GM12878 (cell line): ENCODE measurements at regions not wholly inside any gene's neighbourhood (a gene's known extent, or its start where the extent isn't known, plus 50 kb on each side); places are given as distances from the start of the nearest gene placed in this dataset.

ENCODE experiments used
- ATAC-seq: fragments of 200-7000 bp; cut with Tn5 transposase; 3 replicates; pipeline ENCODE4 v1.9.1; 2020; ENCODE audit warnings: mild to moderate bottlenecking, moderate library complexity
- BruUV-seq: library from RNA; stranded (reverse); fragments of 400-500 nt; replicated peaks from 2 replicates; lab custom pipeline; 2021; lab: Mats Ljungman, UMichigan
- CTCF ChIA-PET: fragments of 300-600 bp; sonication (Branson Sonifier 250); formaldehyde crosslinking; extraction: SDS; loops from one replicate; lab custom pipeline; 2021; ENCODE audit warnings: inconsistent platforms; lab: Yijun Ruan, JAX
- POLR2A ChIA-PET: fragments of 350-600 bp; formaldehyde crosslinking; extraction: SDS; loops from one replicate; lab custom pipeline; 2021; ENCODE audit warnings: inconsistent platforms; lab: Charles Lee
- RAD21 ChIA-PET: fragments of 300-600 bp; sonication (Branson Sonifier 250); formaldehyde crosslinking; loops from one replicate; lab custom pipeline; 2023; ENCODE audit warnings: antibody characterized with exemption; ENCODE audit not compliant: unreplicated experiment; lab: Charles Lee
- SMC1A ChIA-PET: fragments of 300-600 bp; sonication (Branson Sonifier 250); formaldehyde crosslinking; loops from one replicate; lab custom pipeline; 2023; ENCODE audit not compliant: unreplicated experiment, uncharacterized antibody; lab: Charles Lee
- DNase-seq: peaks from one replicate; pipeline ENCODE4 v3.0.0-alpha.2; 2011; ENCODE audit warnings: low read depth, low spot score
- FAIRE-seq: peaks from 3 replicates; lab custom pipeline; 2011; peaks lifted over from hg19 to GRCh38; lab: Jason Lieb, UNC
- H2AFZ ChIP-seq: 2 replicates; pipeline ENCODE4 v1.6.0; 2011; ENCODE audit warnings: low read depth, low read length, control low read depth; ENCODE audit not compliant: control insufficient read depth
- H3K27ac ChIP-seq: 2 replicates; pipeline ENCODE4 v1.5.1; 2011; ENCODE audit warnings: control low read depth; ENCODE audit not compliant: control insufficient read depth, insufficient read depth
- H3K27me3 ChIP-seq, 2 experiments: replicated peaks in 1 of 2; 2 replicates each; pipeline versions ENCODE4 v1.6.0 to v1.6.1; 2011; ENCODE audit warnings: low read length in 1 of 2; ENCODE audit not compliant: control insufficient read depth in 2 of 2, insufficient read depth in 2 of 2
- H3K36me3 ChIP-seq, 2 experiments: 2 replicates each; pipeline ENCODE4 v1.5.1; 2011; ENCODE audit warnings: low read length in 1 of 2; ENCODE audit not compliant: control insufficient read depth in 2 of 2, insufficient read depth in 2 of 2
- H3K4me1 ChIP-seq: 2 replicates; pipeline ENCODE4 v1.6.1; 2011; ENCODE audit warnings: mild to moderate bottlenecking, low read length, moderate library complexity, mixed read lengths; ENCODE audit not compliant: control insufficient read depth, insufficient read depth
- H3K4me2 ChIP-seq: 2 replicates; pipeline ENCODE4 v1.6.0; 2011; ENCODE audit warnings: control low read depth; ENCODE audit not compliant: control insufficient read depth, insufficient read depth
- H3K4me3 ChIP-seq: fragments of 200-600 bp; sonication (generic); 2 replicates; pipeline ENCODE4 v1.5.1; 2016
- H3K79me2 ChIP-seq: 2 replicates; pipeline ENCODE4 v1.6.0; 2011; ENCODE audit warnings: low read length; ENCODE audit not compliant: control insufficient read depth, insufficient read depth
- H3K9ac ChIP-seq: 2 replicates; pipeline ENCODE4 v1.8.0; 2011; ENCODE audit warnings: low read length, control low read depth, mixed read lengths; ENCODE audit not compliant: control insufficient read depth, insufficient read depth
- H3K9me3 ChIP-seq: replicated peaks from 3 replicates; pipeline ENCODE4 v1.5.1; 2011; ENCODE audit warnings: mild to moderate bottlenecking, low read length; ENCODE audit not compliant: control insufficient read depth, insufficient read depth
- H4K20me1 ChIP-seq: 2 replicates; pipeline ENCODE4 v1.6.0; 2011; ENCODE audit not compliant: control insufficient read depth, insufficient read depth
- BMI1 ChIP-seq: fragments of 450-650 bp; IDR thresholded peaks from 2 replicates; pipeline ENCODE4 v1.6.1; 2016; ENCODE audit warnings: mild to moderate bottlenecking, moderate library complexity, borderline replicate concordance
- PML ChIP-seq: IDR thresholded peaks from 2 replicates; pipeline ENCODE4 v1.6.1; 2012; ENCODE audit warnings: low read length, inconsistent platforms
- RELB ChIP-seq: fragments of 450-650 bp; IDR thresholded peaks from 2 replicates; pipeline ENCODE4 v1.6.1; 2017; ENCODE audit warnings: low read depth, mild to moderate bottlenecking, moderate library complexity
- RFX5 ChIP-seq: IDR thresholded peaks from 2 replicates; pipeline ENCODE4 v1.6.1; 2011; ENCODE audit warnings: low read depth, low read length, improper control_type of control experiment
- SMAD5 ChIP-seq: IDR thresholded peaks from 2 replicates; pipeline ENCODE4 v1.6.1; 2016; ENCODE audit warnings: antibody characterized with exemption, low read depth
- SMARCA5 ChIP-seq: fragments of 450-650 bp; IDR thresholded peaks from 2 replicates; pipeline ENCODE4 v1.6.1; 2017; ENCODE audit warnings: mild to moderate bottlenecking
- SPI1 ChIP-seq: IDR thresholded peaks from 2 replicates; pipeline ENCODE4 v1.6.1; 2011; ENCODE audit warnings: low read depth, mild to moderate bottlenecking, low read length, moderate library complexity, borderline replicate concordance; ENCODE audit not compliant: insufficient read depth
- TBL1XR1 ChIP-seq: IDR thresholded peaks from 2 replicates; pipeline ENCODE4 v1.6.1; 2012; ENCODE audit warnings: low read depth, low read length, improper control_type of control experiment
- ZNF274 ChIP-seq: IDR thresholded peaks from one replicate; pipeline ENCODE4 v1.8.0; 2011; ENCODE audit not compliant: insufficient read length, insufficient read depth
- WGBS: methylation state at CpG from one replicate; pipeline ENCODE4 v1.1.6; 2016; ENCODE audit warnings: low lambda C conversion rate; ENCODE audit not compliant: insufficient replicate concordance, insufficient coverage; ENCODE audit errors: missing lambda C conversion rate; 5-methylcytosine and 5-hydroxymethylcytosine counted together
- in situ Hi-C: fragments of 300-500 bp; cut with MboI; formaldehyde crosslinking; loops from 9 replicates; pipeline ENCODE4 v1.14.3; 2018; ENCODE audit warnings: mixed read lengths
- intact Hi-C: fragments of 100-400 bp; cut with micrococcal nuclease; formaldehyde crosslinking; loops from one replicate; pipeline ENCODE4 v1.14.2; 2022; ENCODE audit not compliant: unreplicated experiment

GRCh38 chr2:237260686-237261085 lies 153.3 kb downstream of the COL6A3 start:
- FAIRE-seq, result no peak
- RAD21 ChIA-PET, result no interaction called here
- in situ Hi-C loops, result no loop called here

More at GRCh38 chr2:237260686-237261085, 153.3 kb downstream of the COL6A3 start:
- WGBS, result 8% methylated on average over 4 of the region's 4 CpGs
- CTCF ChIA-PET, result no interaction called here
- no TSS peak for BruUV-seq
- ATAC-seq (no peak), DNase-seq (no peak)
- Histone ChIP-seq H3K79me2 (no peaks in the 10 kb centered on the region), H3K27me3 (peaks cover 0 to 2% of the 10 kb centered on the region in 2 experiments; a peak in 2 of 4 replicates), H3K9me3 (no peaks in the 10 kb centered on the region), H3K4me1 (no peaks in the 10 kb centered on the region), H4K20me1 (no peaks in the 10 kb centered on the region), H3K9ac (no peak overlapping the region), H3K36me3 (no peaks in the 10 kb centered on the region), H3K4me3 (no peak overlapping the region), H3K4me2 (no peak overlapping the region), H3K27ac (no peak overlapping the region), H2AFZ (no peak overlapping the region)
- POLR2A ChIA-PET, result interaction anchor here (0.7 kb wide), 1 partner anchor 95 kb away, joined by 3 read pairs; no protein-coding TSS in a partner anchor
- intact Hi-C loops, result no loop called here
- TF ChIP-seq SMAD5 (no peak), SMARCA5 (no peak), BMI1 (no peak), PML (no peak), TBL1XR1 (no peak), RFX5 (no peak), ZNF274 (no peak), RELB (no peak), SPI1 (no peak)
- SMC1A ChIA-PET, result no interaction called here
